ENCODE measurements at regions not wholly inside any gene's neighbourhood (a gene's known extent, or its start where the extent isn't known, plus 50 kb on each side); places are given as distances from the start of the nearest gene placed in this dataset.

GRCh38 chr17:77772899-77773358 is 185.6 kb upstream of the TNRC6C start:
- TF ChIP-seq POLR2AphosphoS5 (IDR thresholded peaks at IDR 0.05; ENCODE audit: control insufficient read depth, insufficient read depth, low read depth, low read length): no peak
- TF ChIP-seq CTCF (IDR thresholded peaks at IDR 0.05 in 2 of 3, conservative IDR thresholded peaks at IDR 0.05 in 1 of 3; ENCODE audit: insufficient read depth in 2 of 3, low read depth in 1 of 3, low read length in 3 of 3): no peak
- no peak for TF ChIP-seq POLR2AphosphoS2 (IDR thresholded peaks at IDR 0.05; ENCODE audit: low read length)
- no peak for TF ChIP-seq EZH2 (IDR thresholded peaks at IDR 0.05; ENCODE audit: borderline replicate concordance, low read depth, low read length)
- no peak for TF ChIP-seq YY1 (IDR thresholded peaks at IDR 0.05; ENCODE audit: borderline replicate concordance in 1 of 3, control insufficient read depth in 1 of 3, extremely low read depth in 1 of 3, insufficient read depth in 3 of 3, insufficient read length in 1 of 3, insufficient replicate concordance in 2 of 3, low read depth in 1 of 3, low read length in 2 of 3)
